ENCODE measurements at regions not wholly inside any gene's neighbourhood (a gene's known extent, or its start where the extent isn't known, plus 50 kb on each side); places are given as distances from the start of the nearest gene placed in this dataset.
"Not testable (repeated sequence)": the region's sequence is repeated elsewhere in the genome, so short reads cannot be mapped to it uniquely, and the experiment has no call there.

- DNase-seq (ENCODE audit: low spot score) = no peak
Observed at GRCh38 chr10:33899578-33900531, 565.4 kb upstream of the NRP1 start.

GRCh38 chr10:33897291-33897752 lies 562.9 kb upstream of the NRP1 start:
- DNase-seq (ENCODE audit: low spot score) = no peak

GRCh38 chr10:33893506-33893905 lies 559.0 kb upstream of the NRP1 start:
- no peak for DNase-seq (ENCODE audit: low spot score)

GRCh38 chr10:33889371-33889770 lies 554.9 kb upstream of the NRP1 start:
- no peak for DNase-seq (ENCODE audit: low spot score)

GRCh38 chr10:33887188-33887587 lies 552.7 kb upstream of the NRP1 start:
- DNase-seq (ENCODE audit: low spot score) = no peak

GRCh38 chr10:33886299-33886698 lies 551.8 kb upstream of the NRP1 start:
- DNase-seq (ENCODE audit: low spot score) = no peak

GRCh38 chr10:33884604-33885003 lies 550.1 kb upstream of the NRP1 start:
- no peak for DNase-seq (ENCODE audit: low spot score)

- DNase-seq (ENCODE audit: low spot score) = no peak
Observed at GRCh38 chr10:33883881-33884280, 549.4 kb upstream of the NRP1 start.

- no peak for DNase-seq (ENCODE audit: low spot score)
Observed at GRCh38 chr10:33882996-33883395, 548.5 kb upstream of the NRP1 start.

GRCh38 chr10:33880291-33880690 lies 545.8 kb upstream of the NRP1 start:
- no peak for DNase-seq (ENCODE audit: low spot score)

- DNase-seq (ENCODE audit: low spot score) = no peak
Observed at GRCh38 chr10:33878238-33878786, 543.8 kb upstream of the NRP1 start.

GRCh38 chr10:33876584-33877400 lies 542.3 kb upstream of the NRP1 start:
- DNase-seq (ENCODE audit: low spot score) = no peak

GRCh38 chr10:33875924-33876583 lies 541.6 kb upstream of the NRP1 start:
- no peak for DNase-seq (ENCODE audit: low spot score)

- no peak for DNase-seq (ENCODE audit: low spot score)
Observed at GRCh38 chr10:33871061-33871956, 536.8 kb upstream of the NRP1 start.

GRCh38 chr10:33869481-33869880 lies 535.0 kb upstream of the NRP1 start:
- no peak for DNase-seq (ENCODE audit: low spot score)

GRCh38 chr10:33869028-33869427 lies 534.6 kb upstream of the NRP1 start:
- no peak for DNase-seq (ENCODE audit: low spot score)

GRCh38 chr10:33867199-33867789 lies 532.8 kb upstream of the NRP1 start:
- DNase-seq (ENCODE audit: low spot score) = not testable (repeated sequence)

GRCh38 chr10:33863352-33863751 lies 528.9 kb upstream of the NRP1 start:
- no peak for DNase-seq (ENCODE audit: low spot score)

GRCh38 chr10:33862536-33863105 lies 528.2 kb upstream of the NRP1 start:
- DNase-seq (ENCODE audit: low spot score) = no peak

- no peak for DNase-seq (ENCODE audit: low spot score)
Observed at GRCh38 chr10:33861833-33862232, 527.4 kb upstream of the NRP1 start.

Measured in CD4-positive, alpha-beta T cell treated with Interleukin-15 for 4 hours (primary cell).